GM21447 (cell line): ENCODE measurements at regions not wholly inside any gene's neighbourhood (a gene's known extent, or its start where the extent isn't known, plus 50 kb on each side); places are given as distances from the start of the nearest gene placed in this dataset.

ENCODE experiments used
- ATAC-seq: cut with Tn5 transposase; IDR thresholded peaks from one replicate; pipeline ENCODE4 v1.9.1; 2021; ENCODE audit not compliant: unreplicated experiment

GRCh38 chr1:23639460-23640095 is 52.0 kb upstream of the RPL11 start:
- no peak for ATAC-seq

DNA sequence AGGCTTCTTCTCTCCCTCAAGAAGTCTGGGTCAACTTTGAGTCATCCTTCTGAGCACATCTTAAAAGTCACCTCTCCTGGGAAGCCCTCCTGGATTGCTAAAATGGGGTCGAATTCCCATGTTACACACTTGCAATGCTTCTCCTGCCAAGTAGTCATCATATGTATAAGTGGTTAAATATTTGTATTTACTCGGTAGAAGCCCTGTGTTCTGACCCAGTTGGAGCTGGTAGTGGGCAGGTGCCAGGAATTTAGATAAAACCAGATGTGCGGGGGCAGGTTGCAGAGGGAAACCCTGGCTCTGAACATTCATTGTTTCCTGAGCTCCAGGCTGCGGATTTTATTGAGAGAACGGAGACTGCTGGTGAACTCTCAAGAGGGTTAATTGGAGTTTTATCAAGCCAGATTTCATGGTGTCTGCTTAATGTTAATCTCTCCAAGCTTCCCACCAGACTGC is 52.8 kb upstream of the RPL11 start:
- ATAC-seq = no peak

DNA sequence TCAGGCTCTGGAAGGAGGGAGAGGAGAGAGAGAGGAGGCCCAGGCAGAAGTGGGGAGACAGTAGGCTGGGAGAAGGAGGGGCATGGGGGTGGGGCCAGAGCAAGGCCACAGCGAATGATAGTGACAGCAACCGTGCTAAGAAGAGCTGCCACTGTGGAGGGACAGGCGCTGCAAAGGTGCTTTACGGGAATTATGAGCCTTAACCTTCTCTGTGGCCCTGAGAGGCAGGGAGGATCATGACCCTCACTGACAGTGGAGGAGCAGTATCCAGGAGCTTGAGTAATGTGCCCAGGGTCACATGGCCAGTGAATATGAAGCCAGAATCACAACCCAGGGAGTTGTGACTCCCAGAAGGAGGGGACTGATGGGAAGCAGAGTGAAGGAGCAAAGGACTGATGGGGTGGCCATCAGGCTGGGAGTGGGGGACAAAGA is 53.4 kb upstream of the RPL11 start:
- ATAC-seq = no peak

- no peak for ATAC-seq
These were observed 55.6 kb upstream of the RPL11 start for GRCh38 chr1:23636009-23636408.

DNA sequence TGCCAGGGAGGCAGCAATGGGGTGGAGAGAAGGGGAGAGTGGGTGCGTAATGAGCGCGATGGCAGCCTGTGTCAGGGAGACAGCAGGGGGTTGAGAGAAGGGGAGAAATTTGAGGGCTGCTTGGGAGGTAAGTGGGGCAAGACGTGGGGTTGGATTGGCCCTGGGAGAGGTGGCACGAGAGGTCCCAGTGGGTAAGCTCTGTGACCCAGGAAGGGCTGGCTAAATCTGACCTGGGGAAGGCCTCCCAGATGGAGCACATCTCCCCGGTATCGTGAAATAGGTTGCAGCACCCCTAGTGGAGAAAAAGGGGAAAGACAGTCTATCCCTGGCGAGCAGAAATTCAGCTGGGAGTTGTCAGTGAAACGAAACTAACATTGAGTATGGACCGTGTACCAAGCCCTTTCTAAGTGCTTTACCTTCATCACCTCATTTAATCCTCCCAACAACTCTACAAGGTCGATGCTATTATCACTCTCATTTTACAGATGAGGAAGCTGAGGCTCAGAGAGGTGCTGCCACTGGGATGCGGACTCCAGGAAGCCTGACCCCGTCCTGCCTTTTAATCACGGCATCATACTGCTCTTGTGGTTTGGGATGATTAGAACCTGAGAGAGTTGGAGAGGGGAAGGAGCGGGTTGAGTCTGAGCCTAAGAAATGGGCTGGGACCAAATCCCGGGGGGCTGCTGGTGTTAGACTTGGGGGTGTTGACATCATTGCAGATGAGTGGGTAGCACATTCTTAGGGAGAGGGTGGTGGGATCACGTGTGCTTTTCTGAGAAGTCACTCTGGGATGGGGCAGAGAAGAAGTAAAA is 56.6 kb upstream of the RPL11 start:
- peak; percentile 53 for ATAC-seq

- ATAC-seq = no peak
These were observed 57.1 kb upstream of the RPL11 start for GRCh38 chr1:23634518-23634839.

- no peak for ATAC-seq
These were observed 59.0 kb upstream of the RPL11 start for GRCh38 chr1:23632479-23633160.

- ATAC-seq = no peak
These were observed 61.8 kb upstream of the RPL11 start for GRCh38 chr1:23629708-23630290.

- ATAC-seq = no peak
These were observed 62.6 kb upstream of the RPL11 start for GRCh38 chr1:23628951-23629387.

GRCh38 chr1:23627069-23627735 is 64.4 kb upstream of the RPL11 start:
- no peak for ATAC-seq

- ATAC-seq = no peak
These were observed 65.6 kb upstream of the RPL11 start for GRCh38 chr1:23625929-23626535.

- ATAC-seq = no peak
These were observed 66.1 kb upstream of the RPL11 start for GRCh38 chr1:23625459-23625858.

DNA sequence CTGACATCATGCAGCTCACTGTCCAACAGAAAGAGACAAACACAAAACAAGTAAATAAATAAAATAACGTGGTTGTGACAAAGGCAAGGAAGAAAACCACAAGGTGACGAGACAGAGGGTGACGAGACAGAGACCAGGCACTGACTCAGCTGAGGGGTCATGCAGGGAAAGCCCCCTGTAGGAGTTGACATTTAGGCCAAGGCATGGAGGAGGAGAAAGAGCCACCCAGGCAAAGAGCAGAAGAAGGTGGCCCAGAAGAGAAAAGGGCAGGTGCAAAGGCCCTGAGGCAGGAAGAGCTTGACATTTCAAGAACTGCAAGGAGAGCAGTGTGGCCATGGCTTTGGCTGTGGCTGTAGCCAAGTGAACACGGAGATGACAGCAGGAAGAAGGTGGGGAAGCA is 65.1 kb upstream of the ID3 start:
- no peak for ATAC-seq

DNA sequence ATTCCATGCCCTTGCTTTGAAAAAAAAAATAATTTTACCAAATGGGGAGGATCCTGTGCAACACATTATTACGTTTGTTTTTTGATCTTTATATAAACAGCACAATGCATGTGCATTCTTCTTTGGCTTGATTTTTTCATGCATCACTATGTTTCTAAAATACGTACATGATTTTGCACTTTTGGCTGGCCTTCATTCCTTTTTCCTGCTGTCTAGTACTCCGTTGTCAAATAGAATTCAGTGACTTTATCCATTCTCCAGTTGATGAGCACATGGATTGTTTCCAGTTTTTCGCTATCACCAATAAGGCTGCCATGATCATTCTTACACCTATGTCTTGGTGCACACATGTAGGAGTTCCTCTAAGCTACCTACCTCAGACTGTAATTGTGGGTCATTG is 63.0 kb upstream of the ID3 start:
- ATAC-seq = no peak

GRCh38 chr1:23620605-23621004 is 61.3 kb upstream of the ID3 start:
- ATAC-seq = no peak

DNA sequence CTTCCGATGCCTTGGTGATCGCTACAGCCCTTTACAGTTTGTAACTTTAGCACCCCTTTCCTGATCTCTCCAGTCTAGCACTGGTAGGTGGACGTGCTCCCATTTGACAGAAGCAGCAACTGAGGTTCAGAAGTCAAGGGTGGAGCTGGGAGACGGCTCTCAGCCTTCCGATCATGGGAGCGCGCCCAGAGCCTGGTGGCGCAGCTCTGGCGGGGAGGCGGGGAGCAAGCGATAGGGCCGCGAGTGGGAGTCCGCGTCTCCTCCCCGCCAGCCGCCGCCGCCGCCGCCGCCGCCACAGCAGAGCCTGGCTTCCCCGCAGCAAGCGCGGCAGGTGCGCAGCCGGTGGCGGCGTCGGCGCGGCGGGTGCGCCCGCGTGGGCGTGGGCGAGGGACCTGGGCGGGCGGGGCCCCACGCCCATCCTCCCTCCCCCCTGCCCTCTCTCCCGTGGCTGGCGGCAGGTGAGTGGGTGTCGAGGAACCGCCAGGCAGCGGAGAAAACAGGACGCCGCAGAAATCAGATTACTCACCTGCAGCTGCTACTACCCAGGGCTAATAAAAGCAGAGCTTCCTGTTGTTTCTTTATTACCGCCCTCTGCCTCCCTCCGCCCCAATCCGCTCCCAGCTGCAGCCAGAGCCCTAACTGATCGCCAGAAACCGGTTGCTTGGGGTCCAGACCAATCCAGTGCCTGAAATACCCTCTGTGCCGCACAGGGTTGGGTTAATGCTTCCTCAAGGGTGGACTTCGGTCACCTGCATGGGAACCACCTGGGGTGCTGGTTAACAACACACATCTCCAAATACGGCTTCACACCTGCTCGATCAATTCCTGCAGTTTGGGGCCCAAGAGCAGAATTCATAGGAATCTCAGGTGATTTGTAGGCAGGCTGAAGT is 60.2 kb upstream of the ID3 start:
- ATAC-seq = peak; percentile 56

DNA sequence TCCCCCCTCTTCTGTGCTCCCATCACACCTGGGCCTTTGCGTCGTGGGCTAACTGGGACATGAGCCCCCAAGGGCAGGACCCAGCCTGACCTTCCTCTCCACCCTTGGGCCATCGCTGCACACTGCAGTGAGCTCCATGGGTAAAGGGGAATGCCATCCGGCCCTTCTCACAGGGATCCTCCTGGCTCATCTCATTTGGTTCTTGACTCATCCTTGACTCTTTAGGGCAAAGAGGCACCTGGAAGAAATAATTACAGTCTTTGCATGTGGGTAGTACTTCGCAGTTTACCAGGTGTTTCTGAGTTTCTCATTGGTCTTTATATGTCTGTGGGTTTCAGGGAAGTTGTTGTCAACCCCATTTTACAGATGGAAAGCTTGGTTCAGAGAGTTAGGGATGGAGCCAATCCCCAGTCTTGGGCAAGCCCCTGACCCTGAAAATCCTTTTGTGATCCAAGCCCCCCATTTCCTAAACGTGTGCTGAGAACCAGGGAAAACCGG is 59.3 kb upstream of the ID3 start:
- ATAC-seq = no peak

- no peak for ATAC-seq
These were observed 57.8 kb upstream of the ID3 start for GRCh38 chr1:23617084-23617521.

GRCh38 chr1:23616292-23616824 is 57.1 kb upstream of the ID3 start:
- ATAC-seq = no peak
